ENCODE measurements at regions not wholly inside any gene's neighbourhood (a gene's known extent, or its start where the extent isn't known, plus 50 kb on each side); places are given as distances from the start of the nearest gene placed in this dataset.
"Not testable (repeated sequence)": the region's sequence is repeated elsewhere in the genome, so short reads cannot be mapped to it uniquely, and the experiment has no call there.

DNA sequence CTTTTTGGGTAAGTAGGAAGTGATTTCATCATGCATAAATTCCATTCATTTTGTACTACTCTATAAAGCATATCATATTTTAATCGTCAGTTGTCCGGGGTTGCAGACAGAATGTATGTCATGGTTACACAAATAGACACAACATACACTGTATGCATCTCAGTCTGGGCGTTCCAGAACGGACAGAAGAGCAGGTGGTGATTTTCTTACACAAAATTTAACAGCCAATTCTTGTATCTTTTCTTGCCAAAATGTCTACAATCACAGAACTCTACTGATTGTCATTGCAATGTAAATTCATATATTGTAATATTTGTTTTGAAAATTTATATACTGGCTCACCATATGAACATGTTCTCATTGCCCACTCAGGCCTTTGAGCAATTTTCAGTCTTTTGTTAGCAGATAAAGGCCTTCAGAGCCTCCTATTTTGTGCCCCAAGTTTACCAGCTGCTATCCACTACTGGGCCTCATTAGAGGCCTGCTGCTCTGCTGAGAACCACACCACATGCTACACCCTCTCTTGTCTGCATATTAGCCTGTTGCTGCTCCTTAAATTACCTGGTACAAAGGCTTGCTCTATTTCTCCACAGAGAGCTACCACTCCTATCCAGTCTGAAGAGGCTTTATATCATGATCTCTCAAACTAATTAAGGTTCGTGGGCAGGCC lies 61.5 kb downstream of the PRDM13 start:
- H3K4me3 Mint-ChIP-seq, result no peak overlapping the region
- H3K4me1 Mint-ChIP-seq (ENCODE audit: low read depth), result no peaks in the 10 kb centered on the region
- H3K36me3 Mint-ChIP-seq (ENCODE audit: low read depth), result no peaks in the 10 kb centered on the region
- H3K27ac Mint-ChIP-seq, result no peak overlapping the region
- H3K27me3 Mint-ChIP-seq, result no peaks in the 10 kb centered on the region
- no peaks in the 10 kb centered on the region for H3K9me3 Mint-ChIP-seq

DNA sequence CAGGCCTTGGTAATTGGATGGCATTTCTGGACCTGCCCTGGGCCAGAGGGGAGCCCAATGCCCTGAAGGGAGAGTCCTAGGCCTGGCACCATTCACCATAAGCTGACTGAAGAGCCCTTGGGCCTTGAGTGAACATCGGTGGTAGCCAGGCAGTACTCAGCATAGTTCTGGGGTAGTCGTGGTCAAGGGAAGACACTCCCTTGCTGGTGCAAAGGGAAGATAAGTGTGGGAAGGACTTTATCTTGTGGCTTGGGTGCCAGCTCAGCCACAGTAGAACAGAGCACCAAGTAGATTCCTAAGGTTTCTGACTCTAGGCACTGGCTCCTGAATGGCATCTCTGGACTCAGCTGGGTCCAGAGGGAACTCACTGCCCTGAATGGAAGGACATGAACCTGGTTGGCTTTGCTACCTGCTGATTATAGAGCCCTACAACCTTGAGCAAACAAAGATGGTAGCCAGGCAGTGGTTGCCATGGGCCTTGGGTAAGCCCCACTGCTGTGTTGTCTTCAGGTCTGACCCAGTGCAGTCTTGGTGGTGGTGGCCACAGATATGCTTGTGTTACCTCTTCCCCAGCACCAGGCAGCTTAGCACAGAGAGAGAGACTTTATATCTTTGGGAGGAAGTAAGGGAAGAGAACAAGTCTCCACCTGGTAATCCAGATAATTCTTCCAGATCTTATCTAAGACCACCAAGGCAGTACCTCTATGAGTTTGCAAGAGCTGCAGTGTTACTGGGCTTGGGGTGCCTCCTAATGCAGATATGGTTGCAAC lies 83.5 kb downstream of the PRDM13 start:
- no peaks in the 10 kb centered on the region for H3K4me1 Mint-ChIP-seq (ENCODE audit: low read depth)
- no peak overlapping the region for H3K4me3 Mint-ChIP-seq
- peaks cover 19% of the 10 kb centered on the region for H3K27me3 Mint-ChIP-seq
- no peaks in the 10 kb centered on the region for H3K9me3 Mint-ChIP-seq
- H3K36me3 Mint-ChIP-seq (ENCODE audit: low read depth), result no peaks in the 10 kb centered on the region
- H3K27ac Mint-ChIP-seq, result no peak overlapping the region

DNA sequence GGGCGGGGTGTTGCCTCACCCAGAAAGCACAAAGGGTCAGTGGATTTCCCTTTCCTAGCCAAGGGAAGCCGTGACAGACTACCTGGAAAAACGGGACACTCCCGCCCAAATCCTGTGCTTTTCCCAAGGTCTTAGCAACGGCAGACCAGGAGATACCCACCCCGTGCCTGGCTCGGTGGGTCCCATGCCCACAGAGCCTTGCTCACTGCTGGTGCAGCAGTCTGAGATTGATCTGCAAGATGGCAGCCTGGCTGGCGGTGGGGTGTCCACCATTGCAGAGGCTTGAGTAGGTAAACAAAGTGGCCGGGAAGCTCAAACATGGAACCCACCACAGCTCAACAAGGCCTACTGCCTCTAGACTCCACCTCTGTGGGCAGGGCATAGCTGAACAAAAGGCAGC lies 95.7 kb downstream of the PRDM13 start:
- H3K27me3 Mint-ChIP-seq, result peaks cover 26% of the 10 kb centered on the region
- not testable (repeated sequence) for H3K4me1 Mint-ChIP-seq (ENCODE audit: low read depth); H3K36me3 Mint-ChIP-seq (ENCODE audit: low read depth); H3K4me3 Mint-ChIP-seq; H3K27ac Mint-ChIP-seq; H3K9me3 Mint-ChIP-seq

DNA sequence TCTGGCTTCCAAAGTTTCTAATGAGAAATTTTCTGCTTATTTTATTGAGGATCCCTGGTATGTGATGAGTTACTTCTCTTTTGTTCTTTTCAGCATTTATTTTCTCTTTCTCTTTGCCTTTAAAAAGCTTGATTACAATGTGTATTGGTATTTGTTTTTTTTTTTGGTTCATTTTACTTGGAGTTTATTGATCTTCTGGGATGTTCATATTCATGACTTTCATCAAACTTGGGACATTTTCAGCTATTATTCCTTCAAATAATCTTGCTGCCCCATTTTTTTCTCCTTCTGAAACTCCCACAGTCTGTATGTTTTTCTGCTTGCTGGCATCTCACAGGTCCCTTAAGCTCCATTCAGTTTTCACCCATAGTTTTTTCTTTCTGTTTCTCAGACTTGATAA lies 102.4 kb downstream of the PRDM13 start:
- Mint-ChIP-seq H3K9me3 (no peaks in the 10 kb centered on the region), H3K36me3 (ENCODE audit: low read depth) (no peaks in the 10 kb centered on the region), H3K27ac (no peak overlapping the region), H3K4me3 (no peak overlapping the region), H3K4me1 (ENCODE audit: low read depth) (no peaks in the 10 kb centered on the region), H3K27me3 (peaks cover 13% of the 10 kb centered on the region)

DNA sequence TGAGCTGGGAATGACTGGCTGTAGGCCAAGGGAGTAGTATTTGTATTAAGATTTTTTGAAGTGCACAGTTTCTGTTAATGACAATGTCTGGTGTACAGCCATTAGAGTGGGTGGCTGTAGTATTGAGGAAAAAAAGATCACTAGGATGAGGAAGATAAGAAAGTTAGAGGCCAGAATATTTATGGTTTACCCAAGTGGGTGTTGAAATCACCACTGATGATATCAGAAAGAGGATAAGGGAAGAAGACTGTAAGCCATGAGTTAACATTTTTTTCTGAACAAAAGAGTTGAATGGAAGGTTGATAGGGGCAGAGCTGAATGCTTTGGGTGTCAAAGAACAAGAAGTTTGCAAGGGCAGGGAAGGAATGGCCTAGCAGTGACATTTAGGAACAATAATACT lies 104.7 kb downstream of the PRDM13 start:
- Mint-ChIP-seq H3K27me3 (peaks cover 13% of the 10 kb centered on the region), H3K9me3 (no peaks in the 10 kb centered on the region), H3K4me3 (no peak overlapping the region), H3K4me1 (ENCODE audit: low read depth) (no peaks in the 10 kb centered on the region), H3K27ac (no peak overlapping the region), H3K36me3 (ENCODE audit: low read depth) (no peaks in the 10 kb centered on the region)

DNA sequence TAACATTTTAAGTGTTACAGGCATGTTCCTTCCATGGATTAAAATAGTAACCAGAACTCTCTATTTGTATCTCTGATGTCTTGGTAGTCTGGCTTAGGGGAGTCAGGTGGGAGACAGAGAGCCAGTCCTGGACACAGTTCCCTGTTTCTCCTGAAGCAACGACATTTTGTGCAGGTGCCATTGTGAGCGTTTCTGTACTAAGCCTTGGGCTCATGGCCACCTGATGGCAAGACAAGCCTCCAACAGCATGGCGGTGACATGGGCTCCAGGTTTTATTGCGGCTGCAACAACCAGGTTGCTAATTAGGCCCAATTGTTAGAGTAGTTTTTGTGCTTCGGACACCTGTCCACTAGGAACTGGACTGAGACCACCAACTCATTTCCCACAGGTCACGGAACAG lies 105.3 kb downstream of the PRDM13 start:
- H3K27me3 Mint-ChIP-seq, result peaks cover 19% of the 10 kb centered on the region
- H3K4me1 Mint-ChIP-seq (ENCODE audit: low read depth), result no peaks in the 10 kb centered on the region
- no peak overlapping the region for H3K4me3 Mint-ChIP-seq
- no peaks in the 10 kb centered on the region for H3K36me3 Mint-ChIP-seq (ENCODE audit: low read depth)
- H3K27ac Mint-ChIP-seq, result no peak overlapping the region
- peaks cover 4% of the 10 kb centered on the region for H3K9me3 Mint-ChIP-seq

DNA sequence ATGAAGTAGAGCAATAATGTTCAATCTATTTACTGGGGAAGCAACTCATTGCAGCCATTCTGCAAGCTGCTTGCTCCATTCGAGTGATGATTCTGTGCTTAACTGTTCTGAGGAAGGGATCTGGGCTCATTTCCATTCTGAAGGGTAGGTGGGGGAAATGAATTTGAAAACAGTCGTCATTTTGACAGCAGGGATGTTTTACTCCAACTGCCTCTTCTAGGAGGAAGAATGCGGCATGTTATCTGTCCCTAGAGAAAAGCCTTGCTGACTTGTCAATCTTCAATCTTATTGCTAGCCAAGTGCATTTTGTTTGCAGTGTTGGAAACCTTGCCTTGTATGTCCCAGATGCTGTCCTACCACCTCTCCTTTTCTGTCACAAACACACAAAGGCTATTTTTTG lies 105.9 kb downstream of the PRDM13 start:
- Mint-ChIP-seq H3K27ac (no peak overlapping the region), H3K4me1 (ENCODE audit: low read depth) (no peaks in the 10 kb centered on the region), H3K27me3 (peaks cover 23% of the 10 kb centered on the region), H3K4me3 (no peak overlapping the region), H3K36me3 (ENCODE audit: low read depth) (no peaks in the 10 kb centered on the region), H3K9me3 (peaks cover 4% of the 10 kb centered on the region)

DNA sequence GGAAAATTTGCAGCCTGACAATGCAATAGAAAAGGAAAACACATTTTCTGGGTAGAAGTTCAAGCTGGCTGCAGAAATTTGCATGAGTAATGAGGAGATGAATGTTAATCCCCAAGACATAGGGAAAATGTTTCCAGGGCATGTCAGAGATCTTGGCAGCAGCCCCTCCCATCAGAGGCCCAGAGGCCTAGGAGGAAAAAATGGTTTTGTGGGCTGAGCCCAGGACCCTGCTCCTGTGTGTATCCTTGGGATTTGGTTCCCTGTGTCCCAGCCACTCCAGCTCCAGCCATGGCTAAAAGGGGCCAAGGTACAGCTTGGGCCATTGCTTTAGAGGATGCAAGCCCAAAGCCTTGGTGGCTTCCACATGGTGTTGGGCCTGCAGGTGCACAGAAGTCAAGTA lies 115.4 kb downstream of the PRDM13 start:
- H3K9me3 Mint-ChIP-seq; H3K4me1 Mint-ChIP-seq (ENCODE audit: low read depth); H3K27ac Mint-ChIP-seq; H3K4me3 Mint-ChIP-seq; H3K36me3 Mint-ChIP-seq (ENCODE audit: low read depth): not testable (repeated sequence)
- H3K27me3 Mint-ChIP-seq, result peaks cover 48% of the 10 kb centered on the region

DNA sequence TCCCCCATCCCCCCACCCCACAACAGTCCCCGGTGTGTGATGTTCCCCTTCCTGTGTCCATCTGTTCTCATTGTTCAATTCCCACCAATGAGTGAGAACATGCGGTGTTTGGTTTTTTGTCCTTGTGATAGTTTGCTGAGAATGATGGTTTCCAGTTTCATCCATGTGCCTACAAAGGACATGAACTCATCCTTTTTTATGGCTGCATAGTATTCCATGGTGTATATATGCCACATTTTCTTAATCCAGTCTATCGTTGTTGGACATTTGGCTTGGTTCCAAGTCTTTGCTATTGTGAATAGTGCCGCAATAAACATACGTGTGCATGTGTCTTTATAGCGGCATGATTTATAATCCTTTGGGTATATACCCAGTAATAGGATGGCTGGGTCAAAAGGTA lies 123.6 kb downstream of the PRDM13 start:
- not testable (repeated sequence) for H3K4me3 Mint-ChIP-seq; H3K9me3 Mint-ChIP-seq; H3K36me3 Mint-ChIP-seq (ENCODE audit: low read depth); H3K27ac Mint-ChIP-seq; H3K4me1 Mint-ChIP-seq (ENCODE audit: low read depth)
- peaks cover 23% of the 10 kb centered on the region for H3K27me3 Mint-ChIP-seq

DNA sequence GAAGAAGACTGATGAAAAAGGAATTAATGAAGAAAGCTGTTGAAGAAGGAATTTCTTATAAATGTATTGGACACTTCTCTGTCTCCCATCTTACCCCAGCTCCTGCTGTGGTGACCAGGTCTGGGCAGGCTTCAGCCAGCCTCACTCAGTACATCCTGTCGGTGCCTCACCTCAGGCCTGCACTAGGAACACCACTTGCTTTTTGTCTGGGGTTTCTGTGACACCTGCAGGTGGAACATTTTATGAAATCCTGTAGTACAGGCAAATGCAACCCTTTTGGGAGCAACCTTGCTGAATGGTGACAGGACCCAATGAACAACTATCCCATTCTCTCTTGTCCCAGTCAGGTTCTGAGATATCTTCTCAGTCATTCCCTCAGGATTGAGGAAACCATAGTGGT lies 129.7 kb downstream of the PRDM13 start:
- no peaks in the 10 kb centered on the region for H3K9me3 Mint-ChIP-seq
- H3K27ac Mint-ChIP-seq, result no peak overlapping the region
- no peak overlapping the region for H3K4me3 Mint-ChIP-seq
- H3K36me3 Mint-ChIP-seq (ENCODE audit: low read depth), result no peaks in the 10 kb centered on the region
- peaks cover 53% of the 10 kb centered on the region for H3K27me3 Mint-ChIP-seq
- H3K4me1 Mint-ChIP-seq (ENCODE audit: low read depth), result no peaks in the 10 kb centered on the region

DNA sequence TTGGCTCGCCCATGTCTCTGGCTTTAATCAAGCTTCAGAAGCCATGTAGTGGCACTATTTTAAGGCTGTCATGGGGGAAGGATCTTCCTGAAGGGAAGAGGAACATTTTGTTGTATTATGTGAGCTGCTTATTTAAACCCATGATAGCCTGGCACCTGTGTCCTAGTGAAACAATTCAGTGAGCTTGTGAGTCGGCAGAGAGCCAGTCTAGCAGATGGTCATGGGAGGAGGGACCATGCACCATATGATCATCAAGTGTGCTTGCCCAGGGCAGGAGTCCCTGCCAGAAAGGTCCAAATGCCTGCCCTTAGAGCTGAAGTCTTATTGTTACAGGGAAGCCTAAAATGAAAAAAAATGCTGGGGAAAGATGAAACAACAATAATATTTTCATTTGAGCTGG lies 132.9 kb downstream of the PRDM13 start:
- Mint-ChIP-seq H3K36me3 (ENCODE audit: low read depth) (no peaks in the 10 kb centered on the region), H3K9me3 (no peaks in the 10 kb centered on the region), H3K4me1 (ENCODE audit: low read depth) (no peaks in the 10 kb centered on the region), H3K27me3 (peaks cover 66% of the 10 kb centered on the region), H3K27ac (no peak overlapping the region), H3K4me3 (no peak overlapping the region)

DNA sequence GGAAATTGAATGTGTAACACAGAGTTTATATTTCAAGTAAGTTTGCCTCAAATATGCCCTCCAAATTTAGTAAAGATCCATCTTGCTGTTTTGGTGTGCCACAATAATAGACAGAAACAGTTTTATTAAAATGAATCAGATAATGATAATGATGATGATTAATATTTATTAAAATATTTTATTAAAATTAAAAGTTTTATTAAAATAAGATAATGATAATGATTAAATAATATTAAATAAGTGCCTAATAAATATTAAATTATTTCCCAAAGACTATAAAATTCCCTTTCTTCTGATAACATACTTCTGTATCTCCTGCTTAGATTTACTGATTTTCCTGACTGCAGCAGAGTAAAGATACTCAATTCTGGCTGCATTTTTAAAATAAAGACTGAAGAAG lies 134.5 kb downstream of the PRDM13 start:
- peaks cover 66% of the 10 kb centered on the region for H3K27me3 Mint-ChIP-seq
- no peaks in the 10 kb centered on the region for H3K36me3 Mint-ChIP-seq (ENCODE audit: low read depth)
- no peak overlapping the region for H3K27ac Mint-ChIP-seq
- H3K4me3 Mint-ChIP-seq, result no peak overlapping the region
- H3K4me1 Mint-ChIP-seq (ENCODE audit: low read depth), result no peaks in the 10 kb centered on the region
- H3K9me3 Mint-ChIP-seq, result no peaks in the 10 kb centered on the region

DNA sequence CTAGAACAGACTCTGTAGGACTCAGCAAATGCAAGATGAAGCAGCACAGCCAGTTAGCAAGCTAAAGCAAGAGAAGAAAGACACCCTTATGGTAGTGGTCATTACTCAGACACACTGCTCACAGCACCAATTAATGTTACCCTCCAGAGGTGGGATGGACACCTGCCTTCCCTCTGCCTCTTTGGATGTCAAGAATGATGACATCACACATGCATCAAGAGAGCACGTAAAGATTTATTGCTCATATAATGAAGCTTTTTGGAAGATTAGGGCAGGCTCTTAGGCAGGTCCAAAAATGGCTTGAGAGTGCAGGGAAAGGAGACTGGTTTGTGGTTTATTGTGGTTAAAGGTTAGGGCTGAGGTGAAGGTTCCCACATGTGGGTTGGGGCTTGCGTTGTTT lies 137.0 kb downstream of the PRDM13 start:
- Mint-ChIP-seq H3K27me3 (peaks cover 61% of the 10 kb centered on the region), H3K27ac (no peak overlapping the region), H3K4me1 (ENCODE audit: low read depth) (no peaks in the 10 kb centered on the region), H3K4me3 (no peak overlapping the region), H3K9me3 (no peaks in the 10 kb centered on the region), H3K36me3 (ENCODE audit: low read depth) (no peaks in the 10 kb centered on the region)

DNA sequence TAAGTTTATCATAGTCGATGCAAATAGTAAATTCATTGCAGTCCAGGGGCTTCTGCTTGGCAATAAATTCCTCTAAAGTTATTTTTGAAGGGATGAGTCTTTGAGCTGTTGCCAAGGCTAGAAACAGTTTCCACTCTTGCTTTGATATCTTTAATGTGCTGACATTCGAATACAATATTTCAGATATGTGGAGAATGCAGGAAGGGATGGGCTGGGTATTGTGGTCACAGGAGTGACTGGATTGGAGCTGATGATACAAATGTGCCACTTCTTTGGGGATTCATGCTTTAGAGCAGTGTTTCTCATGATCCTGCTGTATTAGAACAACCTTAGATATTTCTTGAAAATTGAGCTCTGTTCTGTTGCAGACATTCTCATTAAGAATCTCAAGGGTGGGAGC lies 139.0 kb downstream of the PRDM13 start:
- Mint-ChIP-seq H3K27me3 (peaks cover 46% of the 10 kb centered on the region), H3K9me3 (no peaks in the 10 kb centered on the region), H3K4me3 (no peak overlapping the region), H3K36me3 (ENCODE audit: low read depth) (no peaks in the 10 kb centered on the region), H3K27ac (no peak overlapping the region), H3K4me1 (ENCODE audit: low read depth) (no peaks in the 10 kb centered on the region)

DNA sequence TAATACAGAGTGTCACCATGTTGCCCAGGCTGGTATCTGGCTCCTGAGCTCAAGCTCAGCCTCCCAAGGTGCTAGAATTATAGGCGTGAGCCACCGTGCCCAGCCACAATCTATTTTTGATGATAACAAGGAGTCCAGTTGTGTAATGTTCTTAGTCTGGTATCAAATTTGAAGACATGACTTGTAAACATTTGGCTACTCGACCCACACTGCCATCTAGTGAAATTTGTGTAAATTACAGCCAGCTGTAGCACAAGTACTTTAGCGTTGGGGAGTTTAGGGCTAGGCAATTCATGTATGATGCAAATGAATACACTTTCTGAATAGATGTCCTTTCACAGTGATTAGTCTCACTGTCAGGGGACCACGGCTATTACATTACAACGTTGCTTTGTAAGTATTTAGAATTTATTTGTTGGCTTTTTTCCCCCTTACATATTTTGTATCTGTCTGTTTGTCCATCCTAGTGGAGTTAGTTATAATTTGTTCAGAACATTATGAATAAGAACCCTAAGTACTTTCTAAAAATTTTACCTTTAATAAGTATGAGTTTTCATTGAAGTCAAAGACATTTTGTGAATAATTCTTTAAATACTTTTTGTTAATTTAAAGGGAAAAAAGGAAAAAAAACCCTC lies 139.7 kb downstream of the PRDM13 start:
- H3K27ac Mint-ChIP-seq, result no peak overlapping the region

More for the DNA sequence above, 139.7 kb downstream of the PRDM13 start:
- no peak overlapping the region for H3K4me3 Mint-ChIP-seq
- H3K27me3 Mint-ChIP-seq, result peaks cover 41% of the 10 kb centered on the region
- H3K36me3 Mint-ChIP-seq (ENCODE audit: low read depth), result no peaks in the 10 kb centered on the region
- no peaks in the 10 kb centered on the region for H3K4me1 Mint-ChIP-seq (ENCODE audit: low read depth)
- H3K9me3 Mint-ChIP-seq, result no peaks in the 10 kb centered on the region
